ENCODE measurements at regions not wholly inside any gene's neighbourhood (a gene's known extent, or its start where the extent isn't known, plus 50 kb on each side); places are given as distances from the start of the nearest gene placed in this dataset.

DNA sequence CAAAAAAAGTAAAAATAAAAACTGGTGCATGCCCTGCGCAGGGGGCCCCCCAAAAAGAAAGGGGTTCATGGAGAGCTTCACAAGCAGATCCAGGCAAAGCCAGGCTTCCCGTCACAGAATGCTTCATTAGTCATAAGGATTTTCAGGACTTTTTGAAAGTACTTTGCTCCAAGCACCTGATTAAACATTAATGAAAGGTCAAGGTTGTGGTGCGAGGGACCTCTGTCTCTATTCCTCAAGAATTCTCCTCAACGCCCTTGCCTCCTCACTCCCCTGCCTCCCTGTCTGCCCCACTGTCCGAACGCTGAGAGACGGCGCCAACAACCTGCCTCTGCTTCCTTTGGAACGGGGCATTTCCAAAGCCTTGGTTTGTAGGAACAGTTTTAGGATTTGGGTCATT lies 240.1 kb upstream of the IGF1R start:
- Histone ChIP-seq H3K27ac (no peak overlapping the region), H3K4me3 (no peak overlapping the region)
- TF ChIP-seq, protein P1, sequence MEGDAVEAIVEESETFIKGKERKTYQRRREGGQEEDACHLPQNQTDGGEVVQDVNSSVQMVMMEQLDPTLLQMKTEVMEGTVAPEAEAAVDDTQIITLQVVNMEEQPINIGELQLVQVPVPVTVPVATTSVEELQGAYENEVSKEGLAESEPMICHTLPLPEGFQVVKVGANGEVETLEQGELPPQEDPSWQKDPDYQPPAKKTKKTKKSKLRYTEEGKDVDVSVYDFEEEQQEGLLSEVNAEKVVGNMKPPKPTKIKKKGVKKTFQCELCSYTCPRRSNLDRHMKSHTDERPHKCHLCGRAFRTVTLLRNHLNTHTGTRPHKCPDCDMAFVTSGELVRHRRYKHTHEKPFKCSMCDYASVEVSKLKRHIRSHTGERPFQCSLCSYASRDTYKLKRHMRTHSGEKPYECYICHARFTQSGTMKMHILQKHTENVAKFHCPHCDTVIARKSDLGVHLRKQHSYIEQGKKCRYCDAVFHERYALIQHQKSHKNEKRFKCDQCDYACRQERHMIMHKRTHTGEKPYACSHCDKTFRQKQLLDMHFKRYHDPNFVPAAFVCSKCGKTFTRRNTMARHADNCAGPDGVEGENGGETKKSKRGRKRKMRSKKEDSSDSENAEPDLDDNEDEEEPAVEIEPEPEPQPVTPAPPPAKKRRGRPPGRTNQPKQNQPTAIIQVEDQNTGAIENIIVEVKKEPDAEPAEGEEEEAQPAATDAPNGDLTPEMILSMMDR (IDR thresholded peaks at IDR 0.05), result no peak
- TF ChIP-seq POLR2A (IDR thresholded peaks at IDR 0.05), result no peak

DNA sequence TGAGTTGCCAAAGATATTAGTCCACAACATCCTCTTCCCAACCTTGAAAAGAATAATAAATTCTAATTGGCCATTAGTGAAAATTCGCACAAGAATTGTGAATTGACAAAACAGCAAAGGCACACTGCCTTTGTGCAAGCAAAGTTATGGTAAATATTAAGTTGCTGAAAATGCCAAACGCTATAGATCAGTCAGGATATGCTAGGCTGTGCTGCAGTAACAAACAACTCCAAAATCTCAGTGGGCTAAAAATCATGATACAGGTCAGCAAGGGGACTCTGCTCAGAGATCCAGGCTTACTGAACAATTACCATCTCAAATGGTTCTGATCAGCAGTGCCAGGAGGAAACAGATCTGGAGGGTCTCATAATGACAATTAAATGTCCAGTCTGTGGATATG lies 238.0 kb upstream of the IGF1R start:
- no peaks in the 10 kb centered on the region for H3K27me3 ChIP-seq
- no peaks in the 10 kb centered on the region for H3K9me3 ChIP-seq
- no peaks in the 10 kb centered on the region for H3K36me3 ChIP-seq
- H3K4me1 ChIP-seq, result no peaks in the 10 kb centered on the region
- H3K27ac ChIP-seq, result no peak overlapping the region
- no peak for DNase-seq
- no peak for TF ChIP-seq POLR2A (IDR thresholded peaks at IDR 0.05)
- TF ChIP-seq, protein P1 (IDR thresholded peaks at IDR 0.05), result no peak
- no peak overlapping the region for H3K4me3 ChIP-seq

More for the DNA sequence above, 240.1 kb upstream of the IGF1R start:
- Histone ChIP-seq H3K27me3 (no peaks in the 10 kb centered on the region), H3K4me1 (no peaks in the 10 kb centered on the region), H3K9me3 (no peaks in the 10 kb centered on the region), H3K36me3 (no peaks in the 10 kb centered on the region)
- DNase-seq, result no peak

DNA sequence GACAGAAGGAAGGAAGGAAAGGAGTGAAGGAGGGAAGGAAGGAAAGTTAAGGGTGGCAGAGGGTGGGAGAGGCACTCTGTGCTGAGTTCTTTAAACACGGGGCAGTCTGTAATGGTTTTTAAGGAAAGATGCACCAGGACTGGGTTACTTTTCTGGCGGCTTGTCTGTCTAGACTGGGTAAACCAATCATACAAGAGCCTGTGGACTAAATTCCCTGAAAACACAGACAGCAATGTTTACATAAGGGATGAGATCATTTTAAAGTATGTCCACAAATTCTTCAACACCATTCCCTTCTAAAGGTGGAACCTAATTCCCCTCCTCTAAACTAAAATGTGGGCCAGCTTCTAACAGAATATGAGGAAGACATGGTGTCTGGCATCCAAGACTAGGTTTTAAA lies 235.5 kb upstream of the IGF1R start:
- no peak for DNase-seq
- H3K27ac ChIP-seq, result no peak overlapping the region
- H3K4me3 ChIP-seq, result no peak overlapping the region
- no peaks in the 10 kb centered on the region for H3K27me3 ChIP-seq
- H3K36me3 ChIP-seq, result no peaks in the 10 kb centered on the region
- TF ChIP-seq, protein P1 (IDR thresholded peaks at IDR 0.05), result no peak
- TF ChIP-seq POLR2A (IDR thresholded peaks at IDR 0.05), result no peak
- no peaks in the 10 kb centered on the region for H3K9me3 ChIP-seq
- peaks cover 0 to 3% (median 0%) of the 10 kb centered on the region in 4 donors for H3K4me1 ChIP-seq

DNA sequence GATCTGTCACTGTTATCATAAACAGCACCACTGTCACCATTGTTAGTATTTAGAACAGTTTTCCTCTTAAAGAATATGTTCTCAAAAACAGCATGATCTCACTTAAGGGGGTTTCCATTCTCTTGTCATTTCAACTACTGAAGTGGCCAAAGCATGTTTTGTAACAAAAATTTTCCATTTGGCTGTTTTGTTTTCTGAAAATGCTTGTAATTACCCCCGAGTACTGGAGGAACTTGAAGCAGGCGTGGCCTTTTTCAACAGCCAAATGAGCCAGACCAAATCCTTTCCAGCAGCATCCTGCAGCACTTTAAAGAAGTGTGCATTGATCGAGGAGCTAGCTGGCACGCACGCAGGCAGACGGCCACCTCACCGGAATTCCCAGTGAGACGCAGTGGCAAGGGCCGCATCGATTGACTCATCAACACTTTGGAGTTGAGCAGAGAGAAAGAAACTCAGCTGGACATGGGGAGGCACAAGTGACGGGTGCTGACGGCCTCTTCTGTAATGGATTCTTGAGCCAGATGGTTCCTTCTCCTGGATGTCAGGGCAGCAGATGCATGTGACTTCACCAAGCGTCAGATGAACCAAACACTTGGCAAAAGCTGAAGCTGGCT lies 234.3 kb upstream of the IGF1R start:
- no peak for DNase-seq
- Histone ChIP-seq H3K9me3 (no peaks in the 10 kb centered on the region), H3K27me3 (no peaks in the 10 kb centered on the region), H3K27ac (peak overlapping the region in 2 of 4 donors; percentile 46 to 49), H3K36me3 (no peaks in the 10 kb centered on the region), H3K4me1 (peaks cover 0 to 3% (median 0%) of the 10 kb centered on the region in 4 donors), H3K4me3 (no peak overlapping the region)
- TF ChIP-seq, protein P1 (IDR thresholded peaks at IDR 0.05), result no peak
- no peak for TF ChIP-seq POLR2A (IDR thresholded peaks at IDR 0.05)

DNA sequence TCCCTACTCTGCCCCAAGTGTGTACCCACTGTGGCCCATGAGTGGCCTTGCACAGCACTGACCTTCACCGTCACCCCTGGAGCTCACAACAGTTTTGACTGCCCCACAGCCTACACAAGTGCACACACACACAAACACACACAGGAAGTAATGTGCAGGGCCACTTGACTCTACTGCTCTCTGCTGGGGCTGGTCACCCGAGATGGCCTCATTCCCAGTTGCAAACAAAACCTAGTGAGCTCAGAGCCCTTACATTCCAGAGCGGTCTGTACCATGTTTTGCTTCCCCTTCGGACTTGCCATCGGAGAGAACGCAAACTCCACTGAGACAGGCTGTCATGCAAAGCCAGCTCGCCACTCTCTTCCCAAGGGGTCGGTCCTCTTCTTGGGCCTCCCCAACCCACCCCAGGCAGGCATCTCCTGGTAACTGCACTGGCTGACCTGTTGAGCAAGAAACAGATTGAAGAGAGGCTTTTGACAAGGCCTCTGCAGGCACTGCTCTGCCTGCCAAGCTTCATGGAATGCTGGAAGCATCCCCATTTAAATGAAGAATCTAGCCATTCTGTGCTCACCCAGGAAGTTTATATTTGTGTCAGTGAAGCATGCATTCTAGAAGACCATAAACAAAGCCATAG lies 232.0 kb upstream of the IGF1R start:
- peak overlapping the region in 2 of 4 donors; percentile 6 to 52 for H3K27ac ChIP-seq
- no peaks in the 10 kb centered on the region for H3K9me3 ChIP-seq
- H3K36me3 ChIP-seq, result no peaks in the 10 kb centered on the region
- H3K27me3 ChIP-seq, result peaks cover 0 to 7% of the 10 kb centered on the region in 2 donors
- peaks cover 0 to 5% (median 2%) of the 10 kb centered on the region in 4 donors for H3K4me1 ChIP-seq
- TF ChIP-seq, protein P1 (IDR thresholded peaks at IDR 0.05), result no peak
- no peak for TF ChIP-seq POLR2A (IDR thresholded peaks at IDR 0.05)
- H3K4me3 ChIP-seq, result no peak overlapping the region
- no peak for DNase-seq
